H9 (cell line): ENCODE measurements at regions not wholly inside any gene's neighbourhood (a gene's known extent, or its start where the extent isn't known, plus 50 kb on each side); places are given as distances from the start of the nearest gene placed in this dataset.

Source experiments
- DNase-seq: peaks from one replicate; pipeline ENCODE4 v3.0.0-alpha.2; 2017
- H2AFZ ChIP-seq: one replicate; pipeline ENCODE4 v1.6.1; 2013; ENCODE audit warnings: mild to moderate bottlenecking, low read length, control low read depth, moderate library complexity
- H2AK5ac ChIP-seq: 2 replicates; pipeline ENCODE4 v1.6.1; 2013; ENCODE audit warnings: low read length, control low read depth, mixed read lengths; ENCODE audit not compliant: insufficient read length
- H2BK120ac ChIP-seq: one replicate; pipeline ENCODE4 v1.6.1; 2013; ENCODE audit warnings: low read depth, mild to moderate bottlenecking, low read length, control low read depth, inconsistent platforms; ENCODE audit not compliant: poor library complexity, severe bottlenecking
- H2BK12ac ChIP-seq: 2 replicates; pipeline ENCODE4 v1.6.1; 2013; ENCODE audit warnings: low read length, control low read depth, mixed read lengths, low read depth; ENCODE audit not compliant: insufficient read length
- H2BK15ac ChIP-seq: 2 replicates; pipeline ENCODE4 v1.6.1; 2013; ENCODE audit warnings: low read depth, low read length, control low read depth
- H2BK20ac ChIP-seq: one replicate; pipeline ENCODE4 v1.6.1; 2013; ENCODE audit warnings: low read depth, mild to moderate bottlenecking, low read length, control low read depth, inconsistent platforms; ENCODE audit not compliant: poor library complexity, severe bottlenecking
- H2BK5ac ChIP-seq: 2 replicates; pipeline ENCODE4 v1.6.1; 2013; ENCODE audit warnings: low read length, control low read depth, mixed read lengths; ENCODE audit not compliant: insufficient read length
- H3K14ac ChIP-seq: 2 replicates; pipeline ENCODE4 v1.6.1; 2013; ENCODE audit warnings: low read length, control low read depth; ENCODE audit not compliant: insufficient read depth
- H3K18ac ChIP-seq: 2 replicates; pipeline ENCODE4 v1.6.1; 2013; ENCODE audit warnings: low read depth, mild to moderate bottlenecking, mixed read lengths, low read length, control low read depth; ENCODE audit not compliant: insufficient read length
- H3K23ac ChIP-seq: 2 replicates; pipeline ENCODE4 v1.6.1; 2013; ENCODE audit warnings: low read length, control low read depth, mixed read lengths, low read depth; ENCODE audit not compliant: insufficient read length
- H3K23me2 ChIP-seq: 2 replicates; pipeline ENCODE4 v1.6.1; 2013; ENCODE audit warnings: low read depth, mild to moderate bottlenecking, mixed read lengths, low read length, control low read depth; ENCODE audit not compliant: insufficient read length, poor library complexity, severe bottlenecking
- H3K27ac ChIP-seq: 2 replicates; pipeline ENCODE4 v1.5.1; 2013; ENCODE audit warnings: low read length, control low read depth, mixed read lengths, low read depth; ENCODE audit not compliant: insufficient read length
- H3K27me3 ChIP-seq: 2 replicates; pipeline ENCODE4 v1.6.1; 2013; ENCODE audit warnings: low read length, control low read depth, inconsistent platforms; ENCODE audit not compliant: insufficient read depth
- H3K4ac ChIP-seq: 2 replicates; pipeline ENCODE4 v1.6.1; 2013; ENCODE audit warnings: low read depth, mild to moderate bottlenecking, control low read depth, inconsistent platforms, low read length, moderate library complexity
- H3K4me1 ChIP-seq: 2 replicates; pipeline ENCODE4 v1.6.1; 2013; ENCODE audit warnings: low read length, control low read depth, inconsistent platforms; ENCODE audit not compliant: insufficient read depth
- H3K4me2 ChIP-seq: 2 replicates; pipeline ENCODE4 v1.6.1; 2013; ENCODE audit warnings: low read length, control low read depth, mixed read lengths; ENCODE audit not compliant: insufficient read length, insufficient read depth
- H3K56ac ChIP-seq: 2 replicates; pipeline ENCODE4 v1.6.1; 2013; ENCODE audit warnings: low read depth, mild to moderate bottlenecking, mixed read lengths, low read length, control low read depth; ENCODE audit not compliant: insufficient read length
- H3K79me1 ChIP-seq: 2 replicates; pipeline ENCODE4 v1.6.1; 2013; ENCODE audit warnings: low read depth, mild to moderate bottlenecking, moderate library complexity, low read length, control low read depth, inconsistent platforms; ENCODE audit not compliant: insufficient read depth, poor library complexity, severe bottlenecking
- H3K79me2 ChIP-seq: 2 replicates; pipeline ENCODE4 v1.6.1; 2013; ENCODE audit warnings: low read length, control low read depth, inconsistent platforms; ENCODE audit not compliant: insufficient read depth
- H3K9ac ChIP-seq: 2 replicates; pipeline ENCODE4 v1.6.1; 2013; ENCODE audit warnings: low read length, control low read depth, mixed read lengths; ENCODE audit not compliant: insufficient read length; ENCODE audit errors: extremely low read depth
- H3K9me3 ChIP-seq: one replicate; pipeline ENCODE4 v1.6.1; 2013; ENCODE audit warnings: low read depth, low read length, inconsistent platforms; ENCODE audit not compliant: control insufficient read depth
- H3T11ph ChIP-seq: one replicate; pipeline ENCODE4 v1.6.1; 2013; ENCODE audit warnings: mild to moderate bottlenecking, low read length, control low read depth, inconsistent platforms
- H4K20me1 ChIP-seq: one replicate; pipeline ENCODE4 v1.6.1; 2013; ENCODE audit not compliant: control insufficient read depth, insufficient read length, insufficient read depth
- H4K5ac ChIP-seq: 2 replicates; pipeline ENCODE4 v1.6.1; 2013; ENCODE audit warnings: low read depth, mild to moderate bottlenecking, mixed read lengths, low read length, control low read depth; ENCODE audit not compliant: insufficient read length
- H4K8ac ChIP-seq: replicated peaks from 2 replicates; pipeline ENCODE4 v1.6.1; 2013; ENCODE audit warnings: low read length, control low read depth, mixed read lengths, low read depth; ENCODE audit not compliant: insufficient read length
- H4K91ac ChIP-seq: 2 replicates; pipeline ENCODE4 v1.6.1; 2013; ENCODE audit warnings: low read depth, mild to moderate bottlenecking, moderate library complexity, mixed read lengths, low read length, control low read depth; ENCODE audit not compliant: insufficient read length
- H3K27ac Mint-ChIP-seq, 3 experiments: 2 replicates in 2 of 3; 3 replicates in 1 of 3; pipeline ENCODE4 v1.8.0; 2020 to 2021; ENCODE audit warnings: mixed read lengths in 3 of 3, mild to moderate bottlenecking in 1 of 3, moderate library complexity in 1 of 3
- H3K27me3 Mint-ChIP-seq: 2 replicates; pipeline ENCODE4 v1.8.0; 2021; ENCODE audit warnings: low read depth, mild to moderate bottlenecking, moderate library complexity, mixed read lengths
- H3K36me3 Mint-ChIP-seq, 3 experiments: 2 replicates in 2 of 3; 3 replicates in 1 of 3; pipeline ENCODE4 v1.8.0; 2020 to 2021; ENCODE audit warnings: low read depth in 3 of 3, mixed read lengths in 3 of 3; ENCODE audit not compliant: insufficient read depth in 1 of 3
- H3K4me1 Mint-ChIP-seq, 2 experiments: 2 replicates each; pipeline ENCODE4 v1.8.0; 2020; ENCODE audit warnings: mixed read lengths in 2 of 2
- H3K4me3 Mint-ChIP-seq, 2 experiments: 2 replicates in 1 of 2; 3 replicates in 1 of 2; pipeline ENCODE4 v1.8.0; 2020 to 2021; ENCODE audit warnings: mild to moderate bottlenecking in 2 of 2, mixed read lengths in 2 of 2, moderate library complexity in 1 of 2
- H3K9me3 Mint-ChIP-seq, 2 experiments: 2 replicates in 1 of 2; 3 replicates in 1 of 2; pipeline ENCODE4 v1.8.0; 2020; ENCODE audit warnings: mild to moderate bottlenecking in 2 of 2, mixed read lengths in 2 of 2, moderate library complexity in 1 of 2
- CTCF ChIP-seq: fragments of 200-600 bp; sonication (generic); conservative IDR thresholded peaks from 3 replicates; pipeline ENCODE4 v1.8.0; 2021; ENCODE audit warnings: antibody characterized with exemption, mild to moderate bottlenecking
- WGBS: extraction: QIAGEN DNeasy Blood & Tissue Kit; methylation state at CpG from one replicate; pipeline ENCODE4 v1.1.7; 2013; ENCODE audit warnings: missing lambda C conversion rate, low lambda C conversion rate, mixed read lengths; ENCODE audit not compliant: insufficient read length; ENCODE audit errors: extremely low coverage; 5-methylcytosine and 5-hydroxymethylcytosine counted together

- Histone ChIP-seq H4K5ac (no peak overlapping the region), H3K18ac (no peak overlapping the region), H3K27ac (no peak overlapping the region), H3K23me2 (peaks cover 11% of the 10 kb centered on the region), H4K20me1 (no peaks in the 10 kb centered on the region), H3K4me2 (peak overlapping the region; percentile 64), H3K27me3 (peaks cover 40% of the 10 kb centered on the region), H2AK5ac (no peak overlapping the region), H3K14ac (no peak overlapping the region), H3K56ac (no peak overlapping the region), H3K9me3 (no peaks in the 10 kb centered on the region), H3K9ac (no peak overlapping the region), H3K79me2 (no peaks in the 10 kb centered on the region), H2BK5ac (no peak overlapping the region), H3K23ac (no peak overlapping the region), H2BK20ac (no peak overlapping the region), H3K4me1 (no peaks in the 10 kb centered on the region; the same call in 1 of the 2 replicates), H2BK120ac (no peak overlapping the region), H4K8ac (no peak overlapping the region), H3K4ac (no peak overlapping the region), H2AFZ (no peak overlapping the region), H3K79me1 (no peaks in the 10 kb centered on the region), H3T11ph (no peak overlapping the region), H2BK12ac (no peak overlapping the region), H2BK15ac (no peak overlapping the region), H4K91ac (no peak overlapping the region)
- Mint-ChIP-seq H3K4me3 (peak overlapping the region; percentile 68 to 94), H3K4me1 (peaks cover 25 to 37% of the 10 kb centered on the region in 2 experiments), H3K27ac (no peak overlapping the region), H3K36me3 (no peaks in the 10 kb centered on the region; a peak in 2 of 7 replicates), H3K9me3 (no peaks in the 10 kb centered on the region; a peak in 1 of 5 replicates), H3K27me3 (peaks cover 100% of the 10 kb centered on the region)
- no peak for TF ChIP-seq CTCF
- no peak for DNase-seq
- no CpG with 5 or more reads among the region's 32 CpGs for WGBS
Observed at GRCh38 chr1:181317261-181317930, 165.9 kb upstream of the CACNA1E start.
